ENCODE measurements at regions not wholly inside any gene's neighbourhood (a gene's known extent, or its start where the extent isn't known, plus 50 kb on each side); places are given as distances from the start of the nearest gene placed in this dataset.
A peak's percentile ranks its signal among the peaks of the same experiment; 100 is the strongest.
"Not testable (repeated sequence)": the region's sequence is repeated elsewhere in the genome, so short reads cannot be mapped to it uniquely, and the experiment has no call there.

GRCh38 chr1:171397851-171398469 lies 84.0 kb downstream of the FMO4 start:
- DNase-seq, result no peak

GRCh38 chr1:171403393-171403792 lies 81.9 kb upstream of the PRRC2C start:
- no peak for DNase-seq

- no peak for DNase-seq
Observed at GRCh38 chr1:171405391-171405714, 80.0 kb upstream of the PRRC2C start.

GRCh38 chr1:171413557-171413956 lies 71.8 kb upstream of the PRRC2C start:
- DNase-seq, result not testable (repeated sequence)

GRCh38 chr1:171418546-171418945 lies 66.8 kb upstream of the PRRC2C start:
- no peak for DNase-seq

GRCh38 chr1:171420810-171421209 lies 64.5 kb upstream of the PRRC2C start:
- peak; percentile 27 for DNase-seq

- DNase-seq, result no peak
Observed at GRCh38 chr1:171421413-171422020, 63.8 kb upstream of the PRRC2C start.

- no peak for DNase-seq
Observed at GRCh38 chr1:171422511-171422910, 62.8 kb upstream of the PRRC2C start.

- DNase-seq, result no peak
Observed at GRCh38 chr1:171424494-171424893, 60.8 kb upstream of the PRRC2C start.

GRCh38 chr1:171426645-171427044 lies 58.7 kb upstream of the PRRC2C start:
- DNase-seq, result no peak

- DNase-seq, result no peak
Observed at GRCh38 chr1:171427852-171428471, 57.4 kb upstream of the PRRC2C start.

GRCh38 chr1:171429137-171429536 lies 56.2 kb upstream of the PRRC2C start:
- DNase-seq, result no peak

GRCh38 chr1:171431994-171432393 lies 53.3 kb upstream of the PRRC2C start:
- no peak for DNase-seq

GRCh38 chr1:171432473-171432872 lies 52.9 kb upstream of the PRRC2C start:
- DNase-seq, result no peak

- no peak for DNase-seq
Observed at GRCh38 chr1:171433451-171433850, 51.9 kb upstream of the PRRC2C start.

GRCh38 chr1:171434717-171435346 lies 50.5 kb upstream of the PRRC2C start:
- DNase-seq, result peak; percentile 15
